GM21367 (cell line): ENCODE measurements at regions not wholly inside any gene's neighbourhood (a gene's known extent, or its start where the extent isn't known, plus 50 kb on each side); places are given as distances from the start of the nearest gene placed in this dataset.

ENCODE experiments used
- ATAC-seq: cut with Tn5 transposase; IDR thresholded peaks from one replicate; pipeline ENCODE4 v1.9.1; 2021; ENCODE audit not compliant: unreplicated experiment

- no peak for ATAC-seq
These were observed 64.9 kb downstream of the CD2 start for GRCh38 chr1:116819081-116819480.

- ATAC-seq = no peak
These were observed 66.1 kb downstream of the CD2 start for GRCh38 chr1:116820369-116820768.

GRCh38 chr1:116821763-116822162 lies 67.5 kb downstream of the CD2 start:
- no peak for ATAC-seq

GRCh38 chr1:116824631-116825206 lies 70.5 kb downstream of the CD2 start:
- ATAC-seq = no peak

- no peak for ATAC-seq
These were observed 71.0 kb downstream of the CD2 start for GRCh38 chr1:116825207-116825719.

- ATAC-seq = no peak
These were observed 71.6 kb downstream of the CD2 start for GRCh38 chr1:116825720-116826438.

- peak; percentile 76 for ATAC-seq
These were observed 72.8 kb downstream of the CD2 start for GRCh38 chr1:116826818-116827606.

GRCh38 chr1:116827607-116828105 lies 73.4 kb downstream of the CD2 start:
- ATAC-seq = no peak

GRCh38 chr1:116832308-116832931 lies 77.3 kb upstream of the PTGFRN start:
- no peak for ATAC-seq

GRCh38 chr1:116832932-116833578 lies 76.7 kb upstream of the PTGFRN start:
- ATAC-seq = no peak

GRCh38 chr1:116833718-116834117 lies 76.0 kb upstream of the PTGFRN start:
- ATAC-seq = no peak

GRCh38 chr1:116834595-116834994 lies 75.1 kb upstream of the PTGFRN start:
- no peak for ATAC-seq

GRCh38 chr1:116835161-116835560 lies 74.6 kb upstream of the PTGFRN start:
- no peak for ATAC-seq

- ATAC-seq = no peak
These were observed 73.6 kb upstream of the PTGFRN start for GRCh38 chr1:116836099-116836498.

GRCh38 chr1:116841569-116842344 lies 68.0 kb upstream of the PTGFRN start:
- no peak for ATAC-seq

GRCh38 chr1:116842654-116843053 lies 67.1 kb upstream of the PTGFRN start:
- ATAC-seq = no peak

GRCh38 chr1:116844775-116845174 lies 64.9 kb upstream of the PTGFRN start:
- ATAC-seq = no peak

- ATAC-seq = no peak
These were observed 62.5 kb upstream of the PTGFRN start for GRCh38 chr1:116847190-116847589.

- no peak for ATAC-seq
These were observed 61.8 kb upstream of the PTGFRN start for GRCh38 chr1:116847688-116848531.
